ENCODE measurements at regions not wholly inside any gene's neighbourhood (a gene's known extent, or its start where the extent isn't known, plus 50 kb on each side); places are given as distances from the start of the nearest gene placed in this dataset.

GRCh38 chr1:5254975-5255374 is 600.6 kb downstream of the AJAP1 start:
- H3K27me3 ChIP-seq (ENCODE audit: control insufficient read depth, insufficient read depth, low read length), result no peaks in the 10 kb centered on the region

GRCh38 chr1:5254131-5254725 is 599.8 kb downstream of the AJAP1 start:
- Histone ChIP-seq H3K9me3 (ENCODE audit: control insufficient read depth, insufficient read depth, low read depth, low read length) (no peaks in the 10 kb centered on the region), H3K79me2 (ENCODE audit: control insufficient read depth, insufficient read depth, low read length) (no peaks in the 10 kb centered on the region), H3K9ac (ENCODE audit: insufficient read depth, low read length) (no peak overlapping the region), H3K4me3 (replicated peaks in 1 of 4; ENCODE audit: control extremely low read depth in 1 of 4, insufficient read depth in 1 of 4, low read depth in 3 of 4, low read length in 4 of 4) (no peak overlapping the region), H3K36me3 (ENCODE audit: control insufficient read depth, insufficient read depth, low read length) (no peaks in the 10 kb centered on the region), H3K27ac (ENCODE audit: insufficient read depth, low read length) (no peak overlapping the region), H3K27me3 (ENCODE audit: control insufficient read depth, insufficient read depth, low read length) (no peaks in the 10 kb centered on the region), H4K20me1 (ENCODE audit: control insufficient read depth, extremely low read depth, insufficient read depth, low read length) (no peaks in the 10 kb centered on the region), H2AFZ (ENCODE audit: low read length) (no peak overlapping the region), H3K4me2 (ENCODE audit: extremely low read depth, insufficient read depth, low read length) (no peak overlapping the region), H3K4me1 (ENCODE audit: control insufficient read depth, extremely low read depth, insufficient read depth, low read length) (no peaks in the 10 kb centered on the region)
- TF ChIP-seq EZH2 (IDR thresholded peaks at IDR 0.05; ENCODE audit: low read length, missing control alignments) (no peak), CTCF (conservative IDR thresholded peaks at IDR 0.05 in 1 of 2, IDR thresholded peaks at IDR 0.05 in 1 of 2; ENCODE audit: low read depth in 1 of 2, low read length in 2 of 2) (no peak)
- no peak for DNase-seq (ENCODE audit: low read depth in 2 of 2)

More at GRCh38 chr1:5254975-5255374, 600.6 kb downstream of the AJAP1 start:
- H3K4me1 ChIP-seq (ENCODE audit: control insufficient read depth, extremely low read depth, insufficient read depth, low read length), result no peaks in the 10 kb centered on the region
- H3K27ac ChIP-seq (ENCODE audit: insufficient read depth, low read length), result no peak overlapping the region
- H3K36me3 ChIP-seq (ENCODE audit: control insufficient read depth, insufficient read depth, low read length), result no peaks in the 10 kb centered on the region
- H2AFZ ChIP-seq (ENCODE audit: low read length), result no peak overlapping the region
- H3K79me2 ChIP-seq (ENCODE audit: control insufficient read depth, insufficient read depth, low read length), result no peaks in the 10 kb centered on the region
- no peaks in the 10 kb centered on the region for H4K20me1 ChIP-seq (ENCODE audit: control insufficient read depth, extremely low read depth, insufficient read depth, low read length)
- H3K9ac ChIP-seq (ENCODE audit: insufficient read depth, low read length), result no peak overlapping the region
- H3K4me2 ChIP-seq (ENCODE audit: extremely low read depth, insufficient read depth, low read length), result no peak overlapping the region
- H3K9me3 ChIP-seq (ENCODE audit: control insufficient read depth, insufficient read depth, low read depth, low read length), result no peaks in the 10 kb centered on the region
- DNase-seq (ENCODE audit: low read depth in 2 of 2), result no peak
- TF ChIP-seq EZH2 (IDR thresholded peaks at IDR 0.05; ENCODE audit: low read length, missing control alignments) (no peak), CTCF (conservative IDR thresholded peaks at IDR 0.05 in 1 of 2, IDR thresholded peaks at IDR 0.05 in 1 of 2; ENCODE audit: low read depth in 1 of 2, low read length in 2 of 2) (no peak)
- H3K4me3 ChIP-seq (replicated peaks in 1 of 4; ENCODE audit: control extremely low read depth in 1 of 4, insufficient read depth in 1 of 4, low read depth in 3 of 4, low read length in 4 of 4), result no peak overlapping the region

- no peak overlapping the region for H2AFZ ChIP-seq (ENCODE audit: low read length)
- H3K27me3 ChIP-seq (ENCODE audit: control insufficient read depth, insufficient read depth, low read length), result no peaks in the 10 kb centered on the region
- H3K9me3 ChIP-seq (ENCODE audit: control insufficient read depth, insufficient read depth, low read depth, low read length), result no peaks in the 10 kb centered on the region
- H3K4me2 ChIP-seq (ENCODE audit: extremely low read depth, insufficient read depth, low read length), result no peak overlapping the region
- TF ChIP-seq CTCF (conservative IDR thresholded peaks at IDR 0.05 in 1 of 2, IDR thresholded peaks at IDR 0.05 in 1 of 2; ENCODE audit: low read depth in 1 of 2, low read length in 2 of 2) (no peak), EZH2 (IDR thresholded peaks at IDR 0.05; ENCODE audit: low read length, missing control alignments) (no peak)
- DNase-seq (ENCODE audit: low read depth in 2 of 2), result no peak
- H3K4me1 ChIP-seq (ENCODE audit: control insufficient read depth, extremely low read depth, insufficient read depth, low read length), result no peaks in the 10 kb centered on the region
- no peaks in the 10 kb centered on the region for H3K79me2 ChIP-seq (ENCODE audit: control insufficient read depth, insufficient read depth, low read length)
- H3K9ac ChIP-seq (ENCODE audit: insufficient read depth, low read length), result no peak overlapping the region
- no peaks in the 10 kb centered on the region for H3K36me3 ChIP-seq (ENCODE audit: control insufficient read depth, insufficient read depth, low read length)
- no peak overlapping the region for H3K27ac ChIP-seq (ENCODE audit: insufficient read depth, low read length)
- no peaks in the 10 kb centered on the region for H4K20me1 ChIP-seq (ENCODE audit: control insufficient read depth, extremely low read depth, insufficient read depth, low read length)
- H3K4me3 ChIP-seq (replicated peaks in 1 of 4; ENCODE audit: control extremely low read depth in 1 of 4, insufficient read depth in 1 of 4, low read depth in 3 of 4, low read length in 4 of 4), result no peak overlapping the region
These were observed 598.6 kb downstream of the AJAP1 start for GRCh38 chr1:5253036-5253435.

Data from fibroblast of lung (primary cell).